DMS53 (cell line): ENCODE measurements at regions not wholly inside any gene's neighbourhood (a gene's known extent, or its start where the extent isn't known, plus 50 kb on each side); places are given as distances from the start of the nearest gene placed in this dataset.

Experiments used
- DNase-seq: peaks from one replicate; lab custom pipeline; 2025; lab: John Stamatoyannopoulos, UW

GRCh38 chr5:61622156-61622555, 290.1 kb downstream of the ZSWIM6 start:
- no peak for DNase-seq

GRCh38 chr5:61623401-61624069, 291.5 kb downstream of the ZSWIM6 start:
- peak; percentile 23 for DNase-seq

GRCh38 chr5:61624553-61625136, 292.6 kb downstream of the ZSWIM6 start:
- no peak for DNase-seq

GRCh38 chr5:61625137-61625561, 293.1 kb downstream of the ZSWIM6 start:
- peak; percentile 35 for DNase-seq

- peak; percentile 87 for DNase-seq
Measured at GRCh38 chr5:61625681-61626621, 293.9 kb downstream of the ZSWIM6 start.

GRCh38 chr5:61626639-61627282, 294.7 kb downstream of the ZSWIM6 start:
- no peak for DNase-seq

GRCh38 chr5:61627531-61627930, 295.5 kb downstream of the ZSWIM6 start:
- no peak for DNase-seq

- DNase-seq: no peak
Measured at GRCh38 chr5:61630908-61631307, 298.9 kb downstream of the ZSWIM6 start.

- DNase-seq: no peak
Measured at GRCh38 chr5:61631438-61631941, 299.4 kb downstream of the ZSWIM6 start.

- DNase-seq: no peak
Measured at GRCh38 chr5:61632064-61632463, 300.0 kb downstream of the ZSWIM6 start.

- DNase-seq: no peak
Measured at GRCh38 chr5:61635271-61635670, 303.2 kb downstream of the ZSWIM6 start.

GRCh38 chr5:61637566-61637965, 305.5 kb downstream of the ZSWIM6 start:
- no peak for DNase-seq

GRCh38 chr5:61638476-61638875, 306.4 kb downstream of the ZSWIM6 start:
- no peak for DNase-seq

GRCh38 chr5:61640179-61641021, 308.3 kb downstream of the ZSWIM6 start:
- DNase-seq: no peak

- DNase-seq: peak; percentile 12
Measured at GRCh38 chr5:61641748-61642565, 309.9 kb downstream of the ZSWIM6 start.

GRCh38 chr5:61647672-61648071, 315.6 kb downstream of the ZSWIM6 start:
- DNase-seq: no peak

- DNase-seq: no peak
Measured at GRCh38 chr5:61649231-61649630, 317.2 kb downstream of the ZSWIM6 start.

GRCh38 chr5:61649971-61650370, 317.9 kb downstream of the ZSWIM6 start:
- DNase-seq: no peak

GRCh38 chr5:61650661-61651060, 318.6 kb downstream of the ZSWIM6 start:
- no peak for DNase-seq

GRCh38 chr5:61651195-61651594, 319.1 kb downstream of the ZSWIM6 start:
- DNase-seq: no peak
